Astrocyte of the cerebellum (primary cell): ENCODE measurements at regions not wholly inside any gene's neighbourhood (a gene's known extent, or its start where the extent isn't known, plus 50 kb on each side); places are given as distances from the start of the nearest gene placed in this dataset.

Source experiments
- DNase-seq: peaks from one replicate; pipeline ENCODE4 v3.0.0-alpha.2; 2011; ENCODE audit warnings: low read depth
- H3K4me3 ChIP-seq: 2 replicates; pipeline ENCODE4 v1.5.1; 2011; ENCODE audit warnings: mild to moderate bottlenecking, low read depth, low read length, moderate library complexity
- in situ Hi-C: cut with HindIII; loops from 2 replicates; pipeline ENCODE4 v1.10.0; 2017; ENCODE audit warnings: low sequenced_read_pairs
- TF ChIP-seq, protein P1 (sequence below): IDR thresholded peaks from 2 replicates; pipeline ENCODE4 v1.5.1; 2012; ENCODE audit warnings: low read length, low read depth, moderate library complexity, mild to moderate bottlenecking; ENCODE audit errors: missing control alignments

DNA sequence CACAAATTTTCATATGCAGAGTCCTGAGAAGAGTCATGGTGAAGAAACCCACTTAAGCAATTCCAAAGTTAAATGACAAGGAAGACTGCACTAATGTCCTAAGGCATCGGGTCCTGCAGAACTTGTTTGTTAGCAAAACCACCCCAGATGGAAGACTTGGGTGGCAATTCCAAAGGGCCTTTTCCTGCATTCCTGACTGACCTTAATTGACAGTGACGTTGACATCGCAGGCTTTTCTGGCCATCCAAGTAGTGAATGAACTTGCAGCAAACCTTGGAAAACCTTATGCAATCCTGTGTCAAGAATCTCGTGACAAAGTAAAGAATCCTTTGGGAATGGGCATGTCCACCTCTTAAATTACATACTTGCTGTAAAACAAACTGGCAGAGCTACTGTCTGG is 112.5 kb upstream of the SH3BP4 start:
- TF ChIP-seq, protein P1, sequence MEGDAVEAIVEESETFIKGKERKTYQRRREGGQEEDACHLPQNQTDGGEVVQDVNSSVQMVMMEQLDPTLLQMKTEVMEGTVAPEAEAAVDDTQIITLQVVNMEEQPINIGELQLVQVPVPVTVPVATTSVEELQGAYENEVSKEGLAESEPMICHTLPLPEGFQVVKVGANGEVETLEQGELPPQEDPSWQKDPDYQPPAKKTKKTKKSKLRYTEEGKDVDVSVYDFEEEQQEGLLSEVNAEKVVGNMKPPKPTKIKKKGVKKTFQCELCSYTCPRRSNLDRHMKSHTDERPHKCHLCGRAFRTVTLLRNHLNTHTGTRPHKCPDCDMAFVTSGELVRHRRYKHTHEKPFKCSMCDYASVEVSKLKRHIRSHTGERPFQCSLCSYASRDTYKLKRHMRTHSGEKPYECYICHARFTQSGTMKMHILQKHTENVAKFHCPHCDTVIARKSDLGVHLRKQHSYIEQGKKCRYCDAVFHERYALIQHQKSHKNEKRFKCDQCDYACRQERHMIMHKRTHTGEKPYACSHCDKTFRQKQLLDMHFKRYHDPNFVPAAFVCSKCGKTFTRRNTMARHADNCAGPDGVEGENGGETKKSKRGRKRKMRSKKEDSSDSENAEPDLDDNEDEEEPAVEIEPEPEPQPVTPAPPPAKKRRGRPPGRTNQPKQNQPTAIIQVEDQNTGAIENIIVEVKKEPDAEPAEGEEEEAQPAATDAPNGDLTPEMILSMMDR, result no peak
- in situ Hi-C loops, result no loop called here
- H3K4me3 ChIP-seq, result no peak overlapping the region
- DNase-seq, result no peak

DNA sequence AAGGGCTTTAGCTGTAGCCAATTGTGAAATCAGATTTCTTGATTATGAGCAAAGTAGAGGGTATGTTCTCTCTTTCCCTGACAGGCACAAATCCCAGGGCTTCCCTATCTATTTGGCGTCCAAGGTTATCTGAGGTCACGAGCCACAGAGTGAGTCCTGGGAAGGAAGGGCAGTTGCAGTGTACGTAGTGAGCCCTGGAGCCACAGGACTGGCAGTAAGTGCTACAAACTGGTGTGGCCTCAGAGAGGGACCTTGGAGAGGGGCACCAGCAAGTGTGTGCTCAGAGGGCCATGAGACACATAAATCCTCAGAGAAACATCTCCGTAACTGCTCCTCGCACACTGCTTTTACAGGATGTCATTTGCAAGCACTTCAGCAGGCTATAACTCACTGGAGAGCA is 115.5 kb upstream of the SH3BP4 start:
- DNase-seq, result no peak
- TF ChIP-seq, protein P1, result no peak
- in situ Hi-C loops, result no loop called here
- no peak overlapping the region for H3K4me3 ChIP-seq

DNA sequence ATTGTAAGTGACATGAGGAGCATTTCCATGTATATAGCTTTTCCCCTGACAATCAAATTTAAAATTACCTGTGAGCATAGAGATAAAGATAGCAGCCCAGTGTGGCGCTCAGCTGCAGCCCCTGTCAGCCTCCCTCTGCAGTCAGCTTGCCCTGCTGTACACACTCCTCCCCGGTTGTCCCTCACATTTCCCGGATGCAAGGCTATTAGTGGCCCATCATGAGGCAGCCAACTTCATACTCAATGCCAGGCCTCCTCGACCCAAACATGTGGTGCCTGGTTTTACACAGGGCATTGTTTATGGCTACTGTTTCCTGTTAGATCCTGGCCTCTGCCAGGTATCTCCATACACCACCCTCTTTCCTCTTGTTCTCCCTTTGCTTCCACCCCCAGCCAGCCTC is 116.1 kb upstream of the SH3BP4 start:
- no peak overlapping the region for H3K4me3 ChIP-seq
- in situ Hi-C loops, result no loop called here
- TF ChIP-seq, protein P1, result no peak
- DNase-seq, result no peak

- in situ Hi-C loops, result no loop called here
- no peak overlapping the region for H3K4me3 ChIP-seq
- TF ChIP-seq, protein P1, result no peak
- no peak for DNase-seq
Observed at GRCh38 chr2:234834228-234834923, 117.4 kb upstream of the SH3BP4 start.

GRCh38 chr2:234830853-234831252 is 121.0 kb upstream of the SH3BP4 start:
- TF ChIP-seq, protein P1, result no peak
- in situ Hi-C loops, result no loop called here
- no peak overlapping the region for H3K4me3 ChIP-seq
- DNase-seq, result no peak

GRCh38 chr2:234829074-234829455 is 122.8 kb upstream of the SH3BP4 start:
- TF ChIP-seq, protein P1, result no peak
- H3K4me3 ChIP-seq, result no peak overlapping the region
- in situ Hi-C loops, result no loop called here

More at GRCh38 chr2:234829074-234829455, 122.8 kb upstream of the SH3BP4 start:
- DNase-seq, result no peak
